NT2/D1 (cell line): ENCODE measurements at regions not wholly inside any gene's neighbourhood (a gene's known extent, or its start where the extent isn't known, plus 50 kb on each side); places are given as distances from the start of the nearest gene placed in this dataset.

Experiments used
- SUZ12 ChIP-seq: IDR thresholded peaks from 2 replicates; pipeline ENCODE4 v1.6.1; 2011; ENCODE audit not compliant: insufficient read length, insufficient read depth; ENCODE audit errors: extremely low read depth
- YY1 ChIP-seq: IDR thresholded peaks from 2 replicates; pipeline ENCODE4 v1.6.1; 2011; ENCODE audit not compliant: insufficient read length, insufficient read depth

GRCh38 chr11:92524542-92524941 lies 299.9 kb downstream of the FAT3 start:
- TF ChIP-seq YY1 (no peak), SUZ12 (no peak)
